H9 (cell line): ENCODE measurements at regions not wholly inside any gene's neighbourhood (a gene's known extent, or its start where the extent isn't known, plus 50 kb on each side); places are given as distances from the start of the nearest gene placed in this dataset.

Experiments
- DNase-seq: peaks from one replicate; pipeline ENCODE4 v3.0.0-alpha.2; 2017
- H2AFZ ChIP-seq: one replicate; pipeline ENCODE4 v1.6.1; 2013; ENCODE audit warnings: mild to moderate bottlenecking, low read length, control low read depth, moderate library complexity
- H2AK5ac ChIP-seq: 2 replicates; pipeline ENCODE4 v1.6.1; 2013; ENCODE audit warnings: low read length, control low read depth, mixed read lengths; ENCODE audit not compliant: insufficient read length
- H2BK120ac ChIP-seq: one replicate; pipeline ENCODE4 v1.6.1; 2013; ENCODE audit warnings: low read depth, mild to moderate bottlenecking, low read length, control low read depth, inconsistent platforms; ENCODE audit not compliant: poor library complexity, severe bottlenecking
- H2BK12ac ChIP-seq: 2 replicates; pipeline ENCODE4 v1.6.1; 2013; ENCODE audit warnings: low read length, control low read depth, mixed read lengths, low read depth; ENCODE audit not compliant: insufficient read length
- H2BK15ac ChIP-seq: 2 replicates; pipeline ENCODE4 v1.6.1; 2013; ENCODE audit warnings: low read depth, low read length, control low read depth
- H2BK20ac ChIP-seq: one replicate; pipeline ENCODE4 v1.6.1; 2013; ENCODE audit warnings: low read depth, mild to moderate bottlenecking, low read length, control low read depth, inconsistent platforms; ENCODE audit not compliant: poor library complexity, severe bottlenecking
- H2BK5ac ChIP-seq: 2 replicates; pipeline ENCODE4 v1.6.1; 2013; ENCODE audit warnings: low read length, control low read depth, mixed read lengths; ENCODE audit not compliant: insufficient read length
- H3K14ac ChIP-seq: 2 replicates; pipeline ENCODE4 v1.6.1; 2013; ENCODE audit warnings: low read length, control low read depth; ENCODE audit not compliant: insufficient read depth
- H3K18ac ChIP-seq: 2 replicates; pipeline ENCODE4 v1.6.1; 2013; ENCODE audit warnings: low read depth, mild to moderate bottlenecking, mixed read lengths, low read length, control low read depth; ENCODE audit not compliant: insufficient read length
- H3K23ac ChIP-seq: 2 replicates; pipeline ENCODE4 v1.6.1; 2013; ENCODE audit warnings: low read length, control low read depth, mixed read lengths, low read depth; ENCODE audit not compliant: insufficient read length
- H3K23me2 ChIP-seq: 2 replicates; pipeline ENCODE4 v1.6.1; 2013; ENCODE audit warnings: low read depth, mild to moderate bottlenecking, mixed read lengths, low read length, control low read depth; ENCODE audit not compliant: insufficient read length, poor library complexity, severe bottlenecking
- H3K27ac ChIP-seq: 2 replicates; pipeline ENCODE4 v1.5.1; 2013; ENCODE audit warnings: low read length, control low read depth, mixed read lengths, low read depth; ENCODE audit not compliant: insufficient read length
- H3K27me3 ChIP-seq: 2 replicates; pipeline ENCODE4 v1.6.1; 2013; ENCODE audit warnings: low read length, control low read depth, inconsistent platforms; ENCODE audit not compliant: insufficient read depth
- H3K4ac ChIP-seq: 2 replicates; pipeline ENCODE4 v1.6.1; 2013; ENCODE audit warnings: low read depth, mild to moderate bottlenecking, control low read depth, inconsistent platforms, low read length, moderate library complexity
- H3K4me1 ChIP-seq: 2 replicates; pipeline ENCODE4 v1.6.1; 2013; ENCODE audit warnings: low read length, control low read depth, inconsistent platforms; ENCODE audit not compliant: insufficient read depth
- H3K4me2 ChIP-seq: 2 replicates; pipeline ENCODE4 v1.6.1; 2013; ENCODE audit warnings: low read length, control low read depth, mixed read lengths; ENCODE audit not compliant: insufficient read length, insufficient read depth
- H3K56ac ChIP-seq: 2 replicates; pipeline ENCODE4 v1.6.1; 2013; ENCODE audit warnings: low read depth, mild to moderate bottlenecking, mixed read lengths, low read length, control low read depth; ENCODE audit not compliant: insufficient read length
- H3K79me1 ChIP-seq: 2 replicates; pipeline ENCODE4 v1.6.1; 2013; ENCODE audit warnings: low read depth, mild to moderate bottlenecking, moderate library complexity, low read length, control low read depth, inconsistent platforms; ENCODE audit not compliant: insufficient read depth, poor library complexity, severe bottlenecking
- H3K79me2 ChIP-seq: 2 replicates; pipeline ENCODE4 v1.6.1; 2013; ENCODE audit warnings: low read length, control low read depth, inconsistent platforms; ENCODE audit not compliant: insufficient read depth
- H3K9ac ChIP-seq: 2 replicates; pipeline ENCODE4 v1.6.1; 2013; ENCODE audit warnings: low read length, control low read depth, mixed read lengths; ENCODE audit not compliant: insufficient read length; ENCODE audit errors: extremely low read depth
- H3K9me3 ChIP-seq: one replicate; pipeline ENCODE4 v1.6.1; 2013; ENCODE audit warnings: low read depth, low read length, inconsistent platforms; ENCODE audit not compliant: control insufficient read depth
- H3T11ph ChIP-seq: one replicate; pipeline ENCODE4 v1.6.1; 2013; ENCODE audit warnings: mild to moderate bottlenecking, low read length, control low read depth, inconsistent platforms
- H4K20me1 ChIP-seq: one replicate; pipeline ENCODE4 v1.6.1; 2013; ENCODE audit not compliant: control insufficient read depth, insufficient read length, insufficient read depth
- H4K5ac ChIP-seq: 2 replicates; pipeline ENCODE4 v1.6.1; 2013; ENCODE audit warnings: low read depth, mild to moderate bottlenecking, mixed read lengths, low read length, control low read depth; ENCODE audit not compliant: insufficient read length
- H4K8ac ChIP-seq: replicated peaks from 2 replicates; pipeline ENCODE4 v1.6.1; 2013; ENCODE audit warnings: low read length, control low read depth, mixed read lengths, low read depth; ENCODE audit not compliant: insufficient read length
- H4K91ac ChIP-seq: 2 replicates; pipeline ENCODE4 v1.6.1; 2013; ENCODE audit warnings: low read depth, mild to moderate bottlenecking, moderate library complexity, mixed read lengths, low read length, control low read depth; ENCODE audit not compliant: insufficient read length
- H3K27ac Mint-ChIP-seq, 3 experiments: 2 replicates in 2 of 3; 3 replicates in 1 of 3; pipeline ENCODE4 v1.8.0; 2020 to 2021; ENCODE audit warnings: mixed read lengths in 3 of 3, mild to moderate bottlenecking in 1 of 3, moderate library complexity in 1 of 3
- H3K27me3 Mint-ChIP-seq: 2 replicates; pipeline ENCODE4 v1.8.0; 2021; ENCODE audit warnings: low read depth, mild to moderate bottlenecking, moderate library complexity, mixed read lengths
- H3K36me3 Mint-ChIP-seq, 3 experiments: 2 replicates in 2 of 3; 3 replicates in 1 of 3; pipeline ENCODE4 v1.8.0; 2020 to 2021; ENCODE audit warnings: low read depth in 3 of 3, mixed read lengths in 3 of 3; ENCODE audit not compliant: insufficient read depth in 1 of 3
- H3K4me1 Mint-ChIP-seq, 2 experiments: 2 replicates each; pipeline ENCODE4 v1.8.0; 2020; ENCODE audit warnings: mixed read lengths in 2 of 2
- H3K4me3 Mint-ChIP-seq, 2 experiments: 2 replicates in 1 of 2; 3 replicates in 1 of 2; pipeline ENCODE4 v1.8.0; 2020 to 2021; ENCODE audit warnings: mild to moderate bottlenecking in 2 of 2, mixed read lengths in 2 of 2, moderate library complexity in 1 of 2
- H3K9me3 Mint-ChIP-seq, 2 experiments: 2 replicates in 1 of 2; 3 replicates in 1 of 2; pipeline ENCODE4 v1.8.0; 2020; ENCODE audit warnings: mild to moderate bottlenecking in 2 of 2, mixed read lengths in 2 of 2, moderate library complexity in 1 of 2
- WGBS: extraction: QIAGEN DNeasy Blood & Tissue Kit; methylation state at CpG from one replicate; pipeline ENCODE4 v1.1.7; 2013; ENCODE audit warnings: missing lambda C conversion rate, low lambda C conversion rate, mixed read lengths; ENCODE audit not compliant: insufficient read length; ENCODE audit errors: extremely low coverage; 5-methylcytosine and 5-hydroxymethylcytosine counted together
- TF ChIP-seq, protein P1 (sequence below): fragments of 200-600 bp; sonication (generic); conservative IDR thresholded peaks from 3 replicates; pipeline ENCODE4 v1.8.0; 2021; ENCODE audit warnings: antibody characterized with exemption, mild to moderate bottlenecking

DNA sequence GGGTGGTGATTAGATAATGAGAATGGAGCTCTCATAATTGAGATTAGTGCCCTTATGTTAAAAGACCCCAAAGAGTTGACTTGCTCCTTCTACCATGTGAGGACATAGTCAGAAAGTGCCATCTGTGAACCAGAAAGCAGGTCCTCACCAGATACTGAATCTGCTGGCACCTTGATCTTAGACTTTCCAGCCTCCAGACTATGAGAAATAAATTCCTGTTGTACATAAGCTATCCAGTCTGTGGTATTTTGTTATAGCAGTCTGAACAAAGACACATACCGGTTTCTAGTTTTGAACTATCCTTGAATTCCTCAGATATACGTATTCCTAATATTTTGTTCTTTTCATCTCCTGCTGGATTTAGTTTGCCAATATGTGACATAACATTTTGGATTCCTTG is 228.1 kb downstream of the FZD1 start:
- no peak overlapping the region for H3K56ac ChIP-seq
- H3K9me3 Mint-ChIP-seq = peaks cover 7% of the 10 kb centered on the region in 2 experiments; a peak in 4 of 5 replicates

More for the DNA sequence above, 228.1 kb downstream of the FZD1 start:
- Histone ChIP-seq H3T11ph (no peak overlapping the region), H3K79me1 (no peaks in the 10 kb centered on the region), H3K9ac (no peak overlapping the region), H4K20me1 (no peaks in the 10 kb centered on the region), H4K5ac (no peak overlapping the region), H3K9me3 (no peaks in the 10 kb centered on the region), H2BK120ac (no peak overlapping the region), H4K91ac (no peak overlapping the region), H4K8ac (no peak overlapping the region), H3K18ac (no peak overlapping the region), H3K4ac (no peak overlapping the region), H2BK12ac (no peak overlapping the region), H3K27me3 (no peaks in the 10 kb centered on the region), H3K79me2 (no peaks in the 10 kb centered on the region), H2BK20ac (no peak overlapping the region), H3K23me2 (no peaks in the 10 kb centered on the region), H3K23ac (no peak overlapping the region), H2AFZ (no peak overlapping the region), H3K14ac (no peak overlapping the region), H2AK5ac (no peak overlapping the region), H3K4me2 (no peak overlapping the region), H3K4me1 (no peaks in the 10 kb centered on the region), H2BK15ac (no peak overlapping the region), H3K27ac (no peak overlapping the region), H2BK5ac (no peak overlapping the region)
- Mint-ChIP-seq H3K27ac (no peak overlapping the region), H3K27me3 (no peaks in the 10 kb centered on the region; the same call in 1 of the 2 replicates), H3K4me3 (no peak overlapping the region), H3K36me3 (no peaks in the 10 kb centered on the region), H3K4me1 (no peaks in the 10 kb centered on the region)
- no CpG with 5 or more reads among the region's 2 CpGs for WGBS
- no peak for DNase-seq
- TF ChIP-seq, protein P1, sequence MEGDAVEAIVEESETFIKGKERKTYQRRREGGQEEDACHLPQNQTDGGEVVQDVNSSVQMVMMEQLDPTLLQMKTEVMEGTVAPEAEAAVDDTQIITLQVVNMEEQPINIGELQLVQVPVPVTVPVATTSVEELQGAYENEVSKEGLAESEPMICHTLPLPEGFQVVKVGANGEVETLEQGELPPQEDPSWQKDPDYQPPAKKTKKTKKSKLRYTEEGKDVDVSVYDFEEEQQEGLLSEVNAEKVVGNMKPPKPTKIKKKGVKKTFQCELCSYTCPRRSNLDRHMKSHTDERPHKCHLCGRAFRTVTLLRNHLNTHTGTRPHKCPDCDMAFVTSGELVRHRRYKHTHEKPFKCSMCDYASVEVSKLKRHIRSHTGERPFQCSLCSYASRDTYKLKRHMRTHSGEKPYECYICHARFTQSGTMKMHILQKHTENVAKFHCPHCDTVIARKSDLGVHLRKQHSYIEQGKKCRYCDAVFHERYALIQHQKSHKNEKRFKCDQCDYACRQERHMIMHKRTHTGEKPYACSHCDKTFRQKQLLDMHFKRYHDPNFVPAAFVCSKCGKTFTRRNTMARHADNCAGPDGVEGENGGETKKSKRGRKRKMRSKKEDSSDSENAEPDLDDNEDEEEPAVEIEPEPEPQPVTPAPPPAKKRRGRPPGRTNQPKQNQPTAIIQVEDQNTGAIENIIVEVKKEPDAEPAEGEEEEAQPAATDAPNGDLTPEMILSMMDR = no peak
